AG20443 (cell line): ENCODE measurements at regions not wholly inside any gene's neighbourhood (a gene's known extent, or its start where the extent isn't known, plus 50 kb on each side); places are given as distances from the start of the nearest gene placed in this dataset.
"Not testable (repeated sequence)": the region's sequence is repeated elsewhere in the genome, so short reads cannot be mapped to it uniquely, and the experiment has no call there.

Source experiments
- DNase-seq: peaks from one replicate; pipeline ENCODE4 v3.0.0; 2012; ENCODE audit warnings: low spot score, mixed read lengths

GRCh38 chr10:52540479-52540984, 226.5 kb downstream of the DKK1 start:
- DNase-seq = no peak

GRCh38 chr10:52541006-52541473, 227.0 kb downstream of the DKK1 start:
- DNase-seq = peak; percentile 30

GRCh38 chr10:52542906-52543305, 228.8 kb downstream of the DKK1 start:
- DNase-seq = no peak

- DNase-seq = no peak
Observed at GRCh38 chr10:52551046-52551445, 221.5 kb downstream of the MBL2 start.

- DNase-seq = no peak
Observed at GRCh38 chr10:52558090-52558489, 214.5 kb downstream of the MBL2 start.

- no peak for DNase-seq
Observed at GRCh38 chr10:52561322-52561721, 211.3 kb downstream of the MBL2 start.

- DNase-seq = no peak
Observed at GRCh38 chr10:52563360-52563759, 209.2 kb downstream of the MBL2 start.

- DNase-seq = peak; percentile 29
Observed at GRCh38 chr10:52566471-52567246, 205.9 kb downstream of the MBL2 start.

GRCh38 chr10:52567247-52567580, 205.4 kb downstream of the MBL2 start:
- DNase-seq = no peak

- DNase-seq = peak; percentile 17
Observed at GRCh38 chr10:52568309-52568708, 204.3 kb downstream of the MBL2 start.

GRCh38 chr10:52570490-52570889, 202.1 kb downstream of the MBL2 start:
- no peak for DNase-seq

- DNase-seq = peak; percentile 16
Observed at GRCh38 chr10:52571018-52571417, 201.6 kb downstream of the MBL2 start.

- no peak for DNase-seq
Observed at GRCh38 chr10:52571516-52572182, 200.9 kb downstream of the MBL2 start.

GRCh38 chr10:52573347-52573746, 199.2 kb downstream of the MBL2 start:
- DNase-seq = peak; percentile 18

GRCh38 chr10:52574697-52575096, 197.9 kb downstream of the MBL2 start:
- no peak for DNase-seq

- DNase-seq = no peak
Observed at GRCh38 chr10:52577047-52577446, 195.5 kb downstream of the MBL2 start.

GRCh38 chr10:52578871-52579405, 193.6 kb downstream of the MBL2 start:
- DNase-seq = no peak

- DNase-seq = not testable (repeated sequence)
Observed at GRCh38 chr10:52581636-52582035, 190.9 kb downstream of the MBL2 start.

GRCh38 chr10:52583336-52583735, 189.2 kb downstream of the MBL2 start:
- no peak for DNase-seq

- no peak for DNase-seq
Observed at GRCh38 chr10:52586710-52587109, 185.9 kb downstream of the MBL2 start.

GRCh38 chr10:52597189-52597863, 175.3 kb downstream of the MBL2 start:
- DNase-seq = no peak

GRCh38 chr10:52598936-52599335, 173.6 kb downstream of the MBL2 start:
- no peak for DNase-seq
